Endothelial cell of umbilical vein (primary cell): ENCODE measurements at regions not wholly inside any gene's neighbourhood (a gene's known extent, or its start where the extent isn't known, plus 50 kb on each side); places are given as distances from the start of the nearest gene placed in this dataset.

ENCODE experiments used
- BruUV-seq: library from RNA; stranded (reverse); fragments of 400-500 nt; replicated peaks from 2 replicates; lab custom pipeline; 2021; lab: Mats Ljungman, UMichigan
- CTCF ChIA-PET: fragments of 300-600, 350-600 bp; sonication (Branson Sonifier 250); formaldehyde crosslinking; loops from one replicate; lab custom pipeline; 2021; ENCODE audit warnings: antibody characterized with exemption, inconsistent platforms; lab: Charles Lee
- POLR2A ChIA-PET: fragments of 300-600, 350-600 bp; sonication (Branson Sonifier 250); formaldehyde crosslinking; loops from one replicate; lab custom pipeline; 2021; ENCODE audit warnings: antibody characterized with exemption, inconsistent platforms; lab: Charles Lee
- DNase-seq: peaks from one replicate; pipeline ENCODE4 v3.0.0-alpha.2; 2011; ENCODE audit warnings: low read depth, low spot score
- FAIRE-seq: peaks from 2 replicates; lab custom pipeline; 2011; peaks lifted over from hg19 to GRCh38; lab: Jason Lieb, UNC
- H2AFZ ChIP-seq: 2 replicates; pipeline ENCODE4 v1.6.0; 2012; ENCODE audit warnings: low read depth, low read length, control low read depth, inconsistent platforms
- H3K27ac ChIP-seq: 2 replicates; pipeline ENCODE4 v1.5.1; 2011; ENCODE audit warnings: low read depth, mild to moderate bottlenecking, control low read depth, low read length, moderate library complexity; ENCODE audit not compliant: insufficient read depth
- H3K27me3 ChIP-seq, 2 experiments: 2 replicates each; pipeline versions ENCODE4 v1.6.0 to v1.6.1; 2011; ENCODE audit warnings: low read length in 2 of 2, mixed read lengths in 1 of 2; ENCODE audit not compliant: control insufficient read depth in 2 of 2, insufficient read depth in 2 of 2
- H3K36me3 ChIP-seq, 2 experiments: 2 replicates in 1 of 2; 3 replicates in 1 of 2; pipeline ENCODE4 v1.5.1; 2011; ENCODE audit warnings: low read length in 2 of 2, mild to moderate bottlenecking in 1 of 2, moderate library complexity in 1 of 2; ENCODE audit not compliant: control insufficient read depth in 2 of 2, insufficient read depth in 2 of 2; ENCODE audit errors: extremely low read depth in 1 of 2
- H3K4me1 ChIP-seq: 3 replicates; pipeline ENCODE4 v1.5.1; 2011; ENCODE audit warnings: mild to moderate bottlenecking, low read length; ENCODE audit not compliant: control insufficient read depth, insufficient read depth; ENCODE audit errors: extremely low read depth
- H3K4me2 ChIP-seq: 2 replicates; pipeline ENCODE4 v1.6.1; 2011; ENCODE audit warnings: low read length, control low read depth, mixed read lengths; ENCODE audit not compliant: insufficient read depth
- H3K4me3 ChIP-seq, 3 experiments: fragments of 200-600 bp in 1 of 3; sonication (generic), shearing (Covaris generic) in 1 of 3; replicated peaks in 1 of 3; 2 replicates each; pipeline ENCODE4 v1.5.1; 2011 to 2016; ENCODE audit warnings: control low read depth in 3 of 3, low read length in 3 of 3, mild to moderate bottlenecking in 2 of 3, inconsistent platforms in 1 of 3, low read depth in 1 of 3, moderate library complexity in 1 of 3; ENCODE audit not compliant: insufficient read depth in 1 of 3
- H3K79me2 ChIP-seq: 2 replicates; pipeline ENCODE4 v1.6.0; 2012; ENCODE audit warnings: low read length, inconsistent platforms; ENCODE audit not compliant: control insufficient read depth, insufficient read depth
- H3K9ac ChIP-seq: replicated peaks from 2 replicates; pipeline ENCODE3; 2011; ENCODE audit warnings: low read length, control low read depth; ENCODE audit not compliant: insufficient read depth; ENCODE audit errors: extremely low read depth
- H3K9me1 ChIP-seq: replicated peaks from 3 replicates; pipeline ENCODE4 v1.6.0; 2011; ENCODE audit warnings: mild to moderate bottlenecking, low read length; ENCODE audit not compliant: control insufficient read depth, insufficient read depth; ENCODE audit errors: extremely low read depth
- H3K9me3 ChIP-seq: replicated peaks from 2 replicates; pipeline ENCODE4 v1.5.1; 2012; ENCODE audit warnings: low read length, inconsistent platforms; ENCODE audit not compliant: control insufficient read depth, insufficient read depth
- H4K20me1 ChIP-seq: replicated peaks from 2 replicates; pipeline ENCODE3; 2011; ENCODE audit warnings: mild to moderate bottlenecking, low read length; ENCODE audit not compliant: control insufficient read depth, insufficient read depth; ENCODE audit errors: extremely low read depth
- EZH2 ChIP-seq: IDR thresholded peaks from 2 replicates; pipeline ENCODE4 v1.6.1; 2012; ENCODE audit warnings: borderline replicate concordance, low read depth, mild to moderate bottlenecking, moderate library complexity, low read length, inconsistent platforms; ENCODE audit not compliant: severe bottlenecking
- FOS ChIP-seq: IDR thresholded peaks from 2 replicates; pipeline ENCODE4 v1.6.1; 2011; ENCODE audit warnings: mild to moderate bottlenecking, low read length, moderate library complexity, borderline replicate concordance; ENCODE audit not compliant: insufficient read depth
- GATA2 ChIP-seq: IDR thresholded peaks from 2 replicates; pipeline ENCODE4 v1.7.0; 2011; ENCODE audit warnings: low read depth, mild to moderate bottlenecking, moderate library complexity, mixed read lengths, low read length; ENCODE audit not compliant: insufficient read length, insufficient read depth
- JUN ChIP-seq: IDR thresholded peaks from 2 replicates; pipeline ENCODE4 v1.6.1; 2011; ENCODE audit warnings: borderline replicate concordance, low read depth; ENCODE audit not compliant: insufficient read length, insufficient read depth
- MYC ChIP-seq: IDR thresholded peaks from one replicate; pipeline ENCODE4 v1.6.1; 2011; ENCODE audit warnings: mild to moderate bottlenecking, low read depth, low read length
- POLR2A ChIP-seq: IDR thresholded peaks from 2 replicates; pipeline ENCODE4 v1.6.1; 2012; ENCODE audit warnings: low read depth, mild to moderate bottlenecking, control low read depth, low read length
- POLR2AphosphoS5 ChIP-seq: IDR thresholded peaks from 2 replicates; pipeline ENCODE4 v1.6.1; 2012; ENCODE audit warnings: low read depth, mild to moderate bottlenecking, control low read depth, low read length, moderate library complexity; ENCODE audit not compliant: insufficient read depth
- dilution Hi-C: fragments of 300-500 bp; cut with MboI; formaldehyde crosslinking; loops from one replicate; pipeline ENCODE4 v1.15.0; 2019; ENCODE audit warnings: low sequenced_read_pairs; ENCODE audit not compliant: extremely low pct_ligation_motif_present
- intact Hi-C: fragments of 100-400 bp; cut with micrococcal nuclease; formaldehyde crosslinking; loops from one replicate; pipeline ENCODE4 v1.10.0; 2022
- TF ChIP-seq, protein P1 (sequence below): IDR thresholded peaks from 2 replicates; pipeline ENCODE4 v1.6.1; 2011; ENCODE audit not compliant: insufficient read depth, insufficient read length
- TF ChIP-seq, protein P2 (sequence below), 2 donors: IDR thresholded peaks; 1 replicate in 1 of 2; 2 replicates in 1 of 2; pipeline ENCODE4 v1.5.1; 2011; ENCODE audit warnings: low read length in 2 of 2, mild to moderate bottlenecking in 2 of 2, moderate library complexity in 2 of 2, control low read depth in 1 of 2, inconsistent platforms in 1 of 2, low read depth in 1 of 2; ENCODE audit not compliant: insufficient read depth in 1 of 2; ENCODE audit errors: extremely low read depth in 1 of 2

DNA sequence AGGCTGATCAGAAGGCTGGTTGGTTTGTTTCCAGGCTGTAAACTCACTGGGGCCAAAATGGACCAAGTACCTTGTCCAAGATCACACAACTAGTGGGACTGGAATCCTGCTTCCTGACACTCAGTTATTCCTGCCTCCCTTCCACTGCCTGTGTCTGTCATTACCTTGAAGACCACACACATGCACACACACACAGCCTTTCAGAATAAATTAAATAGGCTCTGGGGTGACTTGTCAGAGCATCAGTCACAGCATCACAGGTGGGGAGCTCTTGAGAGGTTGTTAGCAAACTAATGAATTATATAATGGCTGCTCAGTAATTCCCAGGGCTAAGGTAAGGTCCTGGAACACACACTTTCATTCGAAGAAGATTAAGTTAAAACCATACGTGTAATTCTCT, 231.8 kb downstream of the UACA start:
- dilution Hi-C loops = no loop called here

More for the DNA sequence above, 231.8 kb downstream of the UACA start:
- POLR2A ChIA-PET = no interaction called here
- Histone ChIP-seq H3K4me2 (no peak overlapping the region), H3K27ac (no peak overlapping the region), H3K9me1 (no peaks in the 10 kb centered on the region), H3K27me3 (peaks cover 4 to 7% of the 10 kb centered on the region in 2 experiments), H3K79me2 (no peaks in the 10 kb centered on the region), H3K4me3 (no peak overlapping the region), H2AFZ (no peak overlapping the region), H3K9ac (no peak overlapping the region), H3K36me3 (no peaks in the 10 kb centered on the region), H3K4me1 (peaks cover 5% of the 10 kb centered on the region), H4K20me1 (no peaks in the 10 kb centered on the region), H3K9me3 (no peaks in the 10 kb centered on the region)
- CTCF ChIA-PET = no interaction called here
- no peak for FAIRE-seq
- TF ChIP-seq FOS = no peak
- no peak for TF ChIP-seq POLR2A
- TF ChIP-seq, protein P1, sequence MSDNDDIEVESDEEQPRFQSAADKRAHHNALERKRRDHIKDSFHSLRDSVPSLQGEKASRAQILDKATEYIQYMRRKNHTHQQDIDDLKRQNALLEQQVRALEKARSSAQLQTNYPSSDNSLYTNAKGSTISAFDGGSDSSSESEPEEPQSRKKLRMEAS = no peak
- TF ChIP-seq EZH2 = no peak
- TF ChIP-seq, protein P2, sequence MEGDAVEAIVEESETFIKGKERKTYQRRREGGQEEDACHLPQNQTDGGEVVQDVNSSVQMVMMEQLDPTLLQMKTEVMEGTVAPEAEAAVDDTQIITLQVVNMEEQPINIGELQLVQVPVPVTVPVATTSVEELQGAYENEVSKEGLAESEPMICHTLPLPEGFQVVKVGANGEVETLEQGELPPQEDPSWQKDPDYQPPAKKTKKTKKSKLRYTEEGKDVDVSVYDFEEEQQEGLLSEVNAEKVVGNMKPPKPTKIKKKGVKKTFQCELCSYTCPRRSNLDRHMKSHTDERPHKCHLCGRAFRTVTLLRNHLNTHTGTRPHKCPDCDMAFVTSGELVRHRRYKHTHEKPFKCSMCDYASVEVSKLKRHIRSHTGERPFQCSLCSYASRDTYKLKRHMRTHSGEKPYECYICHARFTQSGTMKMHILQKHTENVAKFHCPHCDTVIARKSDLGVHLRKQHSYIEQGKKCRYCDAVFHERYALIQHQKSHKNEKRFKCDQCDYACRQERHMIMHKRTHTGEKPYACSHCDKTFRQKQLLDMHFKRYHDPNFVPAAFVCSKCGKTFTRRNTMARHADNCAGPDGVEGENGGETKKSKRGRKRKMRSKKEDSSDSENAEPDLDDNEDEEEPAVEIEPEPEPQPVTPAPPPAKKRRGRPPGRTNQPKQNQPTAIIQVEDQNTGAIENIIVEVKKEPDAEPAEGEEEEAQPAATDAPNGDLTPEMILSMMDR (IDR thresholded peaks at IDR 0.05; ENCODE audit: extremely low read depth in 1 of 2, insufficient read depth in 1 of 2, low read depth in 1 of 2, low read length in 2 of 2) = no peak
- no peak for TF ChIP-seq JUN
- no peak for TF ChIP-seq POLR2AphosphoS5
- no peak for TF ChIP-seq GATA2
- no peak for TF ChIP-seq MYC
- intact Hi-C loops = no loop called here
- no TSS peak for BruUV-seq
- no peak for DNase-seq
